ENCODE measurements at regions not wholly inside any gene's neighbourhood (a gene's known extent, or its start where the extent isn't known, plus 50 kb on each side); places are given as distances from the start of the nearest gene placed in this dataset.

DNA sequence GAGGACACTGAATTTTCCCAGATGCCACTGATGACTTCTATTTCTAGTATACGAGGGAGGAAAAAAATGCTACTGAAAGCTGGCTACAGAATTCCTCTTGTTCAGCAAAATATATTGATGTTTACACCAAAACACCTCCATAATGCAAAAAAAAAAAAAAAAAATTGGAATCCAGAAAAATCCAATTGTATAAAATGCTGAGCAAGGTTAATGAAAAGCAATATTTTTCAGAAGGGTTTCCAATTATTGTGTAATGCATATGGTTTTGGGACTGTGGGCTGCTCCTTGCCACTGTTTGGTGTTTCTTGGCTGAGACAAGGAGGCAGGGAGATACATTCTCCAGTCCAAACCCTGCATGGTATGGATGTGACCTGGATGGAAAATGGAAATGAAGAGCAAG is 83.8 kb downstream of the LSM5 start:
- TF ChIP-seq POLR2A (IDR thresholded peaks at IDR 0.05): no peak
- TF ChIP-seq, protein P1, sequence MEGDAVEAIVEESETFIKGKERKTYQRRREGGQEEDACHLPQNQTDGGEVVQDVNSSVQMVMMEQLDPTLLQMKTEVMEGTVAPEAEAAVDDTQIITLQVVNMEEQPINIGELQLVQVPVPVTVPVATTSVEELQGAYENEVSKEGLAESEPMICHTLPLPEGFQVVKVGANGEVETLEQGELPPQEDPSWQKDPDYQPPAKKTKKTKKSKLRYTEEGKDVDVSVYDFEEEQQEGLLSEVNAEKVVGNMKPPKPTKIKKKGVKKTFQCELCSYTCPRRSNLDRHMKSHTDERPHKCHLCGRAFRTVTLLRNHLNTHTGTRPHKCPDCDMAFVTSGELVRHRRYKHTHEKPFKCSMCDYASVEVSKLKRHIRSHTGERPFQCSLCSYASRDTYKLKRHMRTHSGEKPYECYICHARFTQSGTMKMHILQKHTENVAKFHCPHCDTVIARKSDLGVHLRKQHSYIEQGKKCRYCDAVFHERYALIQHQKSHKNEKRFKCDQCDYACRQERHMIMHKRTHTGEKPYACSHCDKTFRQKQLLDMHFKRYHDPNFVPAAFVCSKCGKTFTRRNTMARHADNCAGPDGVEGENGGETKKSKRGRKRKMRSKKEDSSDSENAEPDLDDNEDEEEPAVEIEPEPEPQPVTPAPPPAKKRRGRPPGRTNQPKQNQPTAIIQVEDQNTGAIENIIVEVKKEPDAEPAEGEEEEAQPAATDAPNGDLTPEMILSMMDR (IDR thresholded peaks at IDR 0.05 in 4 of 5, conservative IDR thresholded peaks at IDR 0.05 in 1 of 5): no peak

Data from gastrocnemius medialis (tissue), 4 donors.